ENCODE measurements at regions not wholly inside any gene's neighbourhood (a gene's known extent, or its start where the extent isn't known, plus 50 kb on each side); places are given as distances from the start of the nearest gene placed in this dataset.

DNA sequence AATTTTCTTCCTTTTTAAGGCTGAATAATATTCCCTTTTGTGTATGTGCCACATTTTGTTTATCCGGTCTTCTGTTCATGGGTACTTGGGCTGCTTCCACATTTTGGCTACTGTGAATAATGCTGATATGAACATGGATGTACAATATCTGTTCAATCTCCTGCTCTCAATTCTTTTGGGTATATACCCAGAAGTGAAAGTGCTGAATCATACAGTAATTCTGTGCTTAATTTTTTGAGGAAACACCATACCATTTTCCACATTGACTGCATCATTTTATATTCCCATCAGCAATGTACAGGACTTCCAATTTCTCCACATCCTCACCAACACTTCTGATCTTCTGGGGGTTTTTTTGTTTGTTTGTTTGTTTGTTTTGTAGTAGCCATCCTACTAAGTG lies 135.0 kb upstream of the INHBA start:
- Histone ChIP-seq H4K20me1 (ENCODE audit: insufficient read depth) (no peaks in the 10 kb centered on the region), H3K9me3 (ENCODE audit: control insufficient read depth in 1 of 2, insufficient read depth in 1 of 2, low read depth in 1 of 2, low read length in 2 of 2) (no peaks in the 10 kb centered on the region; a peak in 1 of 4 replicates), H3K9me2 (ENCODE audit: insufficient read depth) (no peaks in the 10 kb centered on the region), H3K4me1 (ENCODE audit: control insufficient read depth in 1 of 2, insufficient read depth in 2 of 2, low read length in 2 of 2) (no peaks in the 10 kb centered on the region), H3K9ac (ENCODE audit: low read length) (no peak overlapping the region), H3K36me3 (ENCODE audit: control insufficient read depth in 1 of 2, insufficient read depth in 2 of 2, low read length in 2 of 2) (no peaks in the 10 kb centered on the region), H2AFZ (ENCODE audit: low read depth, low read length, poor library complexity, severe bottlenecking) (no peak overlapping the region), H3K27me3 (ENCODE audit: insufficient read depth, low read length) (no peaks in the 10 kb centered on the region), H3K4me2 (ENCODE audit: low read length) (no peak overlapping the region), H3K27ac (ENCODE audit: low read depth, low read length) (no peak overlapping the region), H3K79me2 (ENCODE audit: insufficient read depth, low read length) (no peaks in the 10 kb centered on the region), H3K4me3 (replicated peaks in 1 of 2; ENCODE audit: low read depth in 1 of 2, low read length in 2 of 2) (no peak overlapping the region)
- intact Hi-C loops (cut with micrococcal nuclease) = no loop called here
- no TSS peak for BruUV-seq (replicated peaks)
- TF ChIP-seq, protein P1, sequence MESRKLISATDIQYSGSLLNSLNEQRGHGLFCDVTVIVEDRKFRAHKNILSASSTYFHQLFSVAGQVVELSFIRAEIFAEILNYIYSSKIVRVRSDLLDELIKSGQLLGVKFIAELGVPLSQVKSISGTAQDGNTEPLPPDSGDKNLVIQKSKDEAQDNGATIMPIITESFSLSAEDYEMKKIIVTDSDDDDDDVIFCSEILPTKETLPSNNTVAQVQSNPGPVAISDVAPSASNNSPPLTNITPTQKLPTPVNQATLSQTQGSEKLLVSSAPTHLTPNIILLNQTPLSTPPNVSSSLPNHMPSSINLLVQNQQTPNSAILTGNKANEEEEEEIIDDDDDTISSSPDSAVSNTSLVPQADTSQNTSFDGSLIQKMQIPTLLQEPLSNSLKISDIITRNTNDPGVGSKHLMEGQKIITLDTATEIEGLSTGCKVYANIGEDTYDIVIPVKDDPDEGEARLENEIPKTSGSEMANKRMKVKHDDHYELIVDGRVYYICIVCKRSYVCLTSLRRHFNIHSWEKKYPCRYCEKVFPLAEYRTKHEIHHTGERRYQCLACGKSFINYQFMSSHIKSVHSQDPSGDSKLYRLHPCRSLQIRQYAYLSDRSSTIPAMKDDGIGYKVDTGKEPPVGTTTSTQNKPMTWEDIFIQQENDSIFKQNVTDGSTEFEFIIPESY (IDR thresholded peaks at IDR 0.05; ENCODE audit: extremely low read depth, insufficient replicate concordance, low read length) = no peak
- TF ChIP-seq YY1 (IDR thresholded peaks at IDR 0.05; ENCODE audit: extremely low read depth, insufficient replicate concordance, low read depth, low read length) = no peak
- TF ChIP-seq POLR2AphosphoS5 (IDR thresholded peaks at IDR 0.05; ENCODE audit: low read depth, low read length) = no peak
- TF ChIP-seq, protein P2, sequence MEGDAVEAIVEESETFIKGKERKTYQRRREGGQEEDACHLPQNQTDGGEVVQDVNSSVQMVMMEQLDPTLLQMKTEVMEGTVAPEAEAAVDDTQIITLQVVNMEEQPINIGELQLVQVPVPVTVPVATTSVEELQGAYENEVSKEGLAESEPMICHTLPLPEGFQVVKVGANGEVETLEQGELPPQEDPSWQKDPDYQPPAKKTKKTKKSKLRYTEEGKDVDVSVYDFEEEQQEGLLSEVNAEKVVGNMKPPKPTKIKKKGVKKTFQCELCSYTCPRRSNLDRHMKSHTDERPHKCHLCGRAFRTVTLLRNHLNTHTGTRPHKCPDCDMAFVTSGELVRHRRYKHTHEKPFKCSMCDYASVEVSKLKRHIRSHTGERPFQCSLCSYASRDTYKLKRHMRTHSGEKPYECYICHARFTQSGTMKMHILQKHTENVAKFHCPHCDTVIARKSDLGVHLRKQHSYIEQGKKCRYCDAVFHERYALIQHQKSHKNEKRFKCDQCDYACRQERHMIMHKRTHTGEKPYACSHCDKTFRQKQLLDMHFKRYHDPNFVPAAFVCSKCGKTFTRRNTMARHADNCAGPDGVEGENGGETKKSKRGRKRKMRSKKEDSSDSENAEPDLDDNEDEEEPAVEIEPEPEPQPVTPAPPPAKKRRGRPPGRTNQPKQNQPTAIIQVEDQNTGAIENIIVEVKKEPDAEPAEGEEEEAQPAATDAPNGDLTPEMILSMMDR (IDR thresholded peaks at IDR 0.05 in 2 of 3, conservative IDR thresholded peaks at IDR 0.05 in 1 of 3; ENCODE audit: borderline replicate concordance in 1 of 3, insufficient read depth in 1 of 3, low read depth in 2 of 3, low read length in 2 of 3) = no peak
- TF ChIP-seq SIN3A (IDR thresholded peaks at IDR 0.05; ENCODE audit: low read depth) = no peak
- TF ChIP-seq, protein P3, sequence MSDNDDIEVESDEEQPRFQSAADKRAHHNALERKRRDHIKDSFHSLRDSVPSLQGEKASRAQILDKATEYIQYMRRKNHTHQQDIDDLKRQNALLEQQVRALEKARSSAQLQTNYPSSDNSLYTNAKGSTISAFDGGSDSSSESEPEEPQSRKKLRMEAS (IDR thresholded peaks at IDR 0.05) = no peak
- no peak for TF ChIP-seq ELF1 (IDR thresholded peaks at IDR 0.05; ENCODE audit: borderline replicate concordance, low read depth)
- TF ChIP-seq SP1 (IDR thresholded peaks at IDR 0.05; ENCODE audit: low read depth) = no peak
- no peak for TF ChIP-seq CEBPB (IDR thresholded peaks at IDR 0.05; ENCODE audit: low read depth)
- POLR2A ChIA-PET = no interaction called here
- no peak for ATAC-seq
- RAD21 ChIA-PET (ENCODE audit: low non-redundant PET in 1 of 2, low total read pairs in 2 of 2, uncharacterized antibody in 2 of 2, unreplicated experiment in 2 of 2) = no interaction called here
- CTCF ChIA-PET = no interaction called here
- no peak for DNase-seq (ENCODE audit: low read depth, low spot score)
